ENCODE measurements at regions not wholly inside any gene's neighbourhood (a gene's known extent, or its start where the extent isn't known, plus 50 kb on each side); places are given as distances from the start of the nearest gene placed in this dataset.

GRCh38 chr3:194785315-194785714 is 99.6 kb downstream of the FAM43A start:
- Histone ChIP-seq H3K56ac (ENCODE audit: extremely low read depth, insufficient read depth, low read length) (no peak overlapping the region), H3K4ac (ENCODE audit: low read depth, low read length) (no peak overlapping the region), H2BK5ac (ENCODE audit: low read depth, low read length, poor library complexity, severe bottlenecking) (no peak overlapping the region), H3K9me3 (ENCODE audit: control insufficient read depth, insufficient read depth, low read length) (no peaks in the 10 kb centered on the region), H3K4me3 (ENCODE audit: insufficient read depth, low read depth, low read length) (no peak overlapping the region), H3K27ac (ENCODE audit: insufficient read depth, low read length) (no peak overlapping the region), H3K18ac (ENCODE audit: low read depth, low read length) (no peak overlapping the region), H2AK5ac (ENCODE audit: low read depth, low read length) (no peak overlapping the region), H4K20me1 (ENCODE audit: insufficient read depth, low read length) (no peaks in the 10 kb centered on the region), H3K4me2 (ENCODE audit: low read depth, low read length) (no peak overlapping the region), H3K14ac (replicated peaks; ENCODE audit: low read depth, low read length) (no peak overlapping the region), H2BK120ac (ENCODE audit: low read depth, low read length) (no peak overlapping the region), H3K79me1 (ENCODE audit: low read depth in 1 of 2, low read length in 2 of 2) (no peaks in the 10 kb centered on the region), H4K91ac (ENCODE audit: insufficient read depth, low read depth, low read length) (no peak overlapping the region), H3K23ac (ENCODE audit: low read depth, low read length) (no peak overlapping the region), H3K9me1 (ENCODE audit: insufficient read depth, low read length) (no peaks in the 10 kb centered on the region), H4K8ac (ENCODE audit: low read depth in 2 of 2, low read length in 2 of 2) (no peak overlapping the region), H3K36me3 (ENCODE audit: control insufficient read depth, insufficient read depth, low read length) (no peaks in the 10 kb centered on the region), H3K9ac (ENCODE audit: low read depth, low read length) (no peak overlapping the region), H2AFZ (replicated peaks; ENCODE audit: low read length, poor library complexity) (no peak overlapping the region), H2AK9ac (replicated peaks; ENCODE audit: low read depth, low read length, poor library complexity) (no peak overlapping the region), H2BK15ac (ENCODE audit: low read depth, low read length) (no peak overlapping the region), H4K5ac (ENCODE audit: low read depth, low read length) (no peak overlapping the region), H2BK20ac (ENCODE audit: low read depth, low read length) (no peak overlapping the region), H3K4me1 (ENCODE audit: control insufficient read depth, insufficient read depth, low read length) (no peaks in the 10 kb centered on the region), H3K27me3 (ENCODE audit: control insufficient read depth, insufficient read depth, low read length) (peaks cover 25% of the 10 kb centered on the region)
- TF ChIP-seq NFE2L2 (IDR thresholded peaks at IDR 0.05; ENCODE audit: low read depth, low read length) (no peak), ELK1 (IDR thresholded peaks at IDR 0.05; ENCODE audit: borderline replicate concordance, low read depth, low read length) (no peak), SMC3 (IDR thresholded peaks at IDR 0.05; ENCODE audit: low read depth, low read length) (no peak), MAFK (IDR thresholded peaks at IDR 0.05; ENCODE audit: low read depth, low read length) (no peak), CEBPB (IDR thresholded peaks at IDR 0.05; ENCODE audit: low read depth, low read length) (no peak), CHD1 (IDR thresholded peaks at IDR 0.05; ENCODE audit: low read depth, low read length) (no peak), RCOR1 (IDR thresholded peaks at IDR 0.05; ENCODE audit: insufficient replicate concordance, low read length) (no peak), MXI1 (IDR thresholded peaks at IDR 0.05; ENCODE audit: borderline replicate concordance, low read depth, low read length) (no peak), RAD21 (IDR thresholded peaks at IDR 0.05; ENCODE audit: low read length) (no peak)
- TF ChIP-seq, protein P1, sequence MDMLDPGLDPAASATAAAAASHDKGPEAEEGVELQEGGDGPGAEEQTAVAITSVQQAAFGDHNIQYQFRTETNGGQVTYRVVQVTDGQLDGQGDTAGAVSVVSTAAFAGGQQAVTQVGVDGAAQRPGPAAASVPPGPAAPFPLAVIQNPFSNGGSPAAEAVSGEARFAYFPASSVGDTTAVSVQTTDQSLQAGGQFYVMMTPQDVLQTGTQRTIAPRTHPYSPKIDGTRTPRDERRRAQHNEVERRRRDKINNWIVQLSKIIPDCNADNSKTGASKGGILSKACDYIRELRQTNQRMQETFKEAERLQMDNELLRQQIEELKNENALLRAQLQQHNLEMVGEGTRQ (IDR thresholded peaks at IDR 0.05; ENCODE audit: low read depth, low read length): no peak
- dilution Hi-C loops (cut with HindIII; ENCODE audit: low sequenced_read_pairs, unreplicated experiment): no loop called here
- ATAC-seq (ENCODE audit: low read depth) (no peak), DNase-seq (no peak)
- 100% methylated on average over 1 of the region's 4 CpGs; no CpG with 5 or more reads in 1 of the 2 experiments for WGBS, 2 experiments (ENCODE audit: extremely low coverage in 2 of 2, insufficient read length in 1 of 2)
- no TSS peak for BruUV-seq (replicated peaks)
- in situ Hi-C loops (cut with MboI; ENCODE audit: low sequenced_read_pairs): no loop called here
- CTCF ChIA-PET: no interaction called here
- intact Hi-C loops (cut with micrococcal nuclease): no loop called here
- POLR2A ChIA-PET (ENCODE audit: unreplicated experiment): no interaction called here

Data from IMR-90 (cell line).